ENCODE measurements at regions not wholly inside any gene's neighbourhood (a gene's known extent, or its start where the extent isn't known, plus 50 kb on each side); places are given as distances from the start of the nearest gene placed in this dataset.

GRCh38 chr11:21944577-21944976 lies 248.3 kb upstream of the ANO5 start:
- no peaks in the 10 kb centered on the region for H3K36me3 ChIP-seq
- H3K4me3 ChIP-seq: no peak overlapping the region
- peaks cover 0 to 2% of the 10 kb centered on the region in 2 donors for H3K9me3 ChIP-seq
- DNase-seq (no peak), ATAC-seq (no peak)
- TF ChIP-seq CTCF (IDR thresholded peaks at IDR 0.05): no peak
- no peaks in the 10 kb centered on the region for H3K27me3 ChIP-seq
- no peaks in the 10 kb centered on the region for H3K4me1 ChIP-seq
- no peak overlapping the region for H3K27ac ChIP-seq
- intact Hi-C loops (cut with DNase I): no loop called here

GRCh38 chr11:21948876-21949275 lies 244.0 kb upstream of the ANO5 start:
- Histone ChIP-seq H3K4me1 (no peaks in the 10 kb centered on the region), H3K4me3 (no peak overlapping the region), H3K27me3 (no peaks in the 10 kb centered on the region), H3K36me3 (no peaks in the 10 kb centered on the region), H3K27ac (no peak overlapping the region), H3K9me3 (peaks cover 0 to 6% of the 10 kb centered on the region in 2 donors)
- DNase-seq (no peak), ATAC-seq (no peak)
- no peak for TF ChIP-seq CTCF (IDR thresholded peaks at IDR 0.05)
- intact Hi-C loops (cut with DNase I): no loop called here

- no peaks in the 10 kb centered on the region for H3K4me1 ChIP-seq
- H3K27ac ChIP-seq: no peak overlapping the region
- DNase-seq: no peak
- intact Hi-C loops (cut with DNase I): no loop called here
- no peaks in the 10 kb centered on the region for H3K36me3 ChIP-seq
- TF ChIP-seq CTCF (IDR thresholded peaks at IDR 0.05): no peak
- H3K27me3 ChIP-seq: no peaks in the 10 kb centered on the region
- H3K9me3 ChIP-seq: peaks cover 0 to 6% of the 10 kb centered on the region in 2 donors
- no peak for ATAC-seq
- no peak overlapping the region for H3K4me3 ChIP-seq
Measured at GRCh38 chr11:21949763-21950413, 243.0 kb upstream of the ANO5 start.

GRCh38 chr11:21963013-21963412 lies 229.9 kb upstream of the ANO5 start:
- no peak overlapping the region for H3K27ac ChIP-seq
- H3K36me3 ChIP-seq: no peaks in the 10 kb centered on the region
- DNase-seq (no peak), ATAC-seq (no peak)
- no peaks in the 10 kb centered on the region for H3K9me3 ChIP-seq
- H3K4me3 ChIP-seq: no peak overlapping the region
- TF ChIP-seq CTCF (IDR thresholded peaks at IDR 0.05): no peak
- H3K4me1 ChIP-seq: no peaks in the 10 kb centered on the region
- no peaks in the 10 kb centered on the region for H3K27me3 ChIP-seq
- intact Hi-C loops (cut with DNase I): no loop called here

GRCh38 chr11:21965221-21965620 lies 227.7 kb upstream of the ANO5 start:
- Histone ChIP-seq H3K27me3 (no peaks in the 10 kb centered on the region), H3K36me3 (no peaks in the 10 kb centered on the region), H3K9me3 (no peaks in the 10 kb centered on the region), H3K4me1 (no peaks in the 10 kb centered on the region), H3K4me3 (no peak overlapping the region), H3K27ac (no peak overlapping the region)
- DNase-seq (no peak), ATAC-seq (no peak)
- TF ChIP-seq CTCF (IDR thresholded peaks at IDR 0.05): no peak
- intact Hi-C loops (cut with DNase I): no loop called here
